Ecto neural progenitor cell (in vitro differentiated cells): ENCODE measurements at regions not wholly inside any gene's neighbourhood (a gene's known extent, or its start where the extent isn't known, plus 50 kb on each side); places are given as distances from the start of the nearest gene placed in this dataset.

Source experiments
- DNase-seq: peaks from one replicate; pipeline ENCODE4 v3.0.0-alpha.2; 2018; ENCODE audit warnings: low spot score

DNA sequence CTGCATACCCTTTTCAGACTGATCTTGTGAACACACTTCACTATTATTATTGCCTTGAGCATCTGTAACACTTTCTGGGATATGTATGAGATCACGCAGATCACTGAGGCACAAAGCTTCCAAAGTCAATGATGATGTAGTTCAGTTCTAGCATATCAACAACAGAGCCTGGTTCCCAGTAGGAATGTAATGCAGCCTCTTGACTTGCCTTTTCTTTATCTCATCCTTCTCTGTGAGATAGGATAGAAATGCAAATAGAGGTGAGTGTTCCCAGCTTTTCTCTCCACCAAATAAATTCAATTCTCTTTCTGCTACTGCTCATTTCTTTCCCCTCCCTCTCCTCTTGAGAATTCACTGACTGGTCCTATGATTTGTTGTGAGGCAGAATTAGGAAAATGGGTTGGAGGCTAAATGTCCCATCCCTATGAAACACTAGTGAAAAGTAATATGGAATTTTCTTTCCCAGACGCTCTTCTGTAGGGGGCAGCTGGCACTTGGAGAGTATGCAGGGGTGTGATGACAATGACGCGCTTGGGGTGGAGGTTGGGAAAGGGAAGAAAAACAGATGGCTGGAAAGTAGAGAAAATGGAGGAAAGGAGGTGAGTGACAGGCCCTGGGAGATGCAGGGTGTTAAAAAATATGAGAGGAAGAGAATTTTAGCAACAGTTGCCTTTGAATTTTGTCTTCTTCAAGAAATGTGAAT, 96.0 kb upstream of the TMTC1 start:
- DNase-seq, result no peak

DNA sequence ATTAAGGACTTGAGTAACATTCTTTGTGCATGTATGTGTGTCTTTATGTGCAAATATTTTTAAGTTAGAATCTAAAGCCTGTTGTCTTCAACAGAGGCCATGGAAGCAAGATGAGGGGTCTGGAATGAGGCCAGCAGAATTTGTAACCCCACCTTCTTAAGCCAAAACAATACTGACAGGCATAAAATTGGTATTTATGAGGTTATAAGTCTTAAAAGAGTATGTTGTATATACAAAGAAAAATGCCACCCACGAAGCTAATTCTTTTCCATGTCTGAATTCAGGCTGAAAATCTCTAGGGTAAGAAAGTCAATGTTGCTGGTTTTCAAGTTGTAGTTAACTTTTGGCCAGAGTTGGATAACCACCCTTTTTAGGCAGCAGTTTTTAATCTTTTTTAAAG, 86.2 kb upstream of the TMTC1 start:
- no peak for DNase-seq

DNA sequence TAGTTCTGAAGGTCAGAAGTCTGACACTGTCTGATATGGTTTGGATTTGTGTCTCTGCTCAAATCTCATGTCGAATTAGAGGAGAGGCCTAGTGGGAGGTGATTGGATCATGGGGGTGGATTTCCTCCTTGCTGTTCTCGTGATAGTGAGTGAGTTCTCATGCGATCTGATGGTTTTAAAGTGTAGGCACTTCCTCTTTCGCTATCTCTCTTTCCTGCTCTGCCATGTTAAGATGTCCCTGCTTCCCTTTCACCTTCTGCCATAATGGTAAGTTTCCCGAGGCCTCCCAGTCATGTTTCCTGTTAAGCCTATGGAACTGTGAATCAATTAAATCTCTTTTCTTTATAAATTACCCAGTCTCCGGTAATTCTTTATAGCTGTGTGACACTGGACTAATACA, 84.1 kb upstream of the TMTC1 start:
- no peak for DNase-seq

DNA sequence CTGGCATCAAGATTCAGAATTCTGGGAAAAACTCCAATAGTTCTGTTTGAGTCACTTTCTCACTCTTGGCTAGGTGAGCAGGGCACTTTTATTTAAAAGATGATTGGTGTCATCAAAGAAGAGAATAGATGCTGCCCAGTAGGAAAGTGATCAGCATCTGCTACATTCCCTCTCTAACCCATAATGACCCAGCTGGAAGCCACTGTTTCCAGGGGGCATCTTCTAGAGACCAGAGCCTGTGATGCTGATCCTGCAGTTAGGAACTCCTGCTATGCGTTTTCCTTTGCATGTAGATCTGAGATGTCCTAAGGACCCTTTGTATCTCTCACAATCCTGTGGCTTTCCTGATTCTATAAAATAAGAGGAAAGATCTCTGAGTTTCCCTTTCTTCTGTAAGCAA, 79.9 kb upstream of the TMTC1 start:
- DNase-seq, result no peak

DNA sequence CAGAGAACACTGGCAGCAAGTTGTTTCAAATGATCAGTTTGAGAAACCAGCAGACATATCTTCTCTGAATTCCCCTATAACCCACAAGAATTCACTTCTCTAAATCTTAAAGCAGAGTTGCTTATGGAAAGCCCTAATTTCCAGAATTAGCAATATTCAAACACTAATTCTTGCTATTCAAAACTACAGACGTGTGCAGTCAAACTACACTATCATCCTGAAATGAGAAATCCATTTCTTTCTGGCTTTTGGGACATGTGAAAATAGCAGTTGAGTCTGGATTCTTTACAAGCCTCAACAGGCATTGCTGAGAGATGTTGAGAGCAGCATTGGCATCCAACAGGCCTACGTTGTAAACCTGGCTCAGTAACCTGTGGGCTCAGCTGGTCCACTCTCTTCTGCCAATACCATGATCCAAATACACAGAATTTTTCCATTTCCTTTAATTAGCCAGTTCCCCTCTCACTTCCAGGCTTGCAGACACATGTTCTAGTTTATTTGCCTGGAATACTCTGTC, 74.6 kb upstream of the TMTC1 start:
- no peak for DNase-seq

DNA sequence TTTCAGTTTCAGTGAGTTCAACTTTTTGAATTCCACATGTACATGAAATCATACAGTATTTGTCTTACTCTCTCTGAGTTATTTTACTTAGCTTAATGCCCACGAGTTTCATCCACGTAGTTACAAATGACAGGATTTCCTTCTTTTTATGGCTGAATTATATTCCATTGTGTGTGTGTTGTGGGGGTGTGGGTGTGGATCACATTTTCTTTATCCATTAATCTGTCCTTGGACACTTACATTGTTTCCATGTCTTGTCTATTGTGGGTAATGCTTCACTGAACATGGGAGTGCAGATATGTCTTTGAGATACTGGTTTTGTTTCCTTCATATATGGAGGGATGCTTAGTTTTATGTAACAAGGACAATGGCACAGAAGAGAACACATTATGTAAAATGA, 63.5 kb upstream of the TMTC1 start:
- DNase-seq, result no peak

DNA sequence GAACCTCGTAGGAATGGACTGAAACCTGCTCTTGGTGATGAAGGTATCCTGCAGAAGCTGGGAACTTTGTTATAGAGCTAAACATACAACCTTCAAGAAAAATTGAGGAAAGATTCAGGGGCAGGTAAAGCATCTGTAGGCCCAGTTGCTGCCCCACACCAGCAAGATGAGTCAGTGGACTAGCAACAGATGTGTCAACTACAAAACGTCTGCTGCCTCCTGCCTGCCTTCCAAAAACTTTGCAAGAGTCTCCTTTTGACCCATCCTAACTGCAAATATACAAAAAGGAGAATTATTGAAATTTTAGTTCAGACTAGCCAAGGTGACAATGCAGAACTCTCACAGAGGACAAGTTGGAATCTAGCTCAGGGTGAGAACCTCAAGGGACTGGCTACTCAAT, 60.9 kb upstream of the TMTC1 start:
- no peak for DNase-seq

DNA sequence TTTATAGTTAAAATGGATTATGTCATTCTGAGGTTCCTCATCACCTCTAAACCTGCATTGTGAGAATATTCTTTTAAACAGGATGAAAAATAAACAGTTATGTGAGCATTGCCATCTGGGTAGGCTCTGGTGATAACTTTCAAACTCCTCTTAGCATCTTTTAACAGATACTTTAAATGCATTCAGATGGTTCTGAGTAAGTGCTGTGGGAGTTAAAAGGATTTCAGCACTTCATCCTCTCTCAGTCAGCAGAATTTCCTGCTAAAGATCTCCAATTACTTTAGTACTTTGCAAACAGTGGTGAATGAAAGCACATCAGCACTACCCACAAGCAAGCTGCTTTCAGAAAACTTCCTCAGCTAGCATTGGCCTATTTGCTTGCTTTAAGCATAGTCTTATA, 59.3 kb upstream of the TMTC1 start:
- no peak for DNase-seq

DNA sequence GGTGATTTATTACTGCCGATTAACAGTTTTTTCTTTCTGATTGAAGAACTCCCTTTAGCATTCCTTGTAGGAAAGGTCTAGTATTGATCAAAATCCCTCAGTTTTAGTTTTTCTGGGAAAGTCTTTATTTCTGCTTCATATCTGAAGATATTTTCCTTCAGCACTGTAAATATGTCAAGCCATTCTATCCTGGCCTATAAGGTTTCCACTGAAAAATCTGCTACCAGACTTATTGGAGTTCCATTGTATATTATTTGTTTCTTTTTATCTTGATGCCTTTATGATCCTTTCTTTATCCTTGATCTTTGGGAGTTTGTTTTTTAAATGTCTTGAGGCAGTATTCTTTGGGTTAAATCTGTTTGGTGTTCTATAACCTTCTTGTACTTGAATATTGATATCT, 55.0 kb upstream of the TMTC1 start:
- DNase-seq, result no peak
